Type B pancreatic cell (in vitro differentiated cells): ENCODE measurements at regions not wholly inside any gene's neighbourhood (a gene's known extent, or its start where the extent isn't known, plus 50 kb on each side); places are given as distances from the start of the nearest gene placed in this dataset.
A peak's percentile ranks its signal among the peaks of the same experiment; 100 is the strongest.

ENCODE experiments used
- DNase-seq: peaks from one replicate; pipeline ENCODE4 v3.0.0; 2021; ENCODE audit warnings: mixed read lengths; ENCODE audit not compliant: unreplicated experiment; ENCODE audit errors: extremely low spot score
- H3K27ac Mint-ChIP-seq: 2 replicates; pipeline ENCODE4 v1.8.0; 2021; ENCODE audit warnings: mild to moderate bottlenecking, mixed read lengths
- H3K27me3 Mint-ChIP-seq: 2 replicates; pipeline ENCODE4 v1.8.0; 2021; ENCODE audit warnings: mixed read lengths
- H3K36me3 Mint-ChIP-seq: 2 replicates; pipeline ENCODE4 v1.8.0; 2021; ENCODE audit warnings: mixed read lengths
- H3K4me1 Mint-ChIP-seq: one replicate; pipeline ENCODE4 v1.8.0; 2021; ENCODE audit warnings: mixed read lengths; ENCODE audit not compliant: unreplicated experiment
- H3K4me3 Mint-ChIP-seq: 2 replicates; pipeline ENCODE4 v1.8.0; 2021; ENCODE audit warnings: mild to moderate bottlenecking, mixed read lengths
- H3K9me3 Mint-ChIP-seq: 2 replicates; pipeline ENCODE4 v1.8.0; 2021; ENCODE audit warnings: mixed read lengths
- CTCF ChIP-seq: fragments of 200-600 bp; sonication (generic); conservative IDR thresholded peaks from 2 replicates; pipeline ENCODE4 v1.5.0; 2021; ENCODE audit warnings: antibody characterized with exemption, mild to moderate bottlenecking

- no peak for DNase-seq
- peak overlapping the region; percentile 40 for H3K4me3 Mint-ChIP-seq
These were observed 524.8 kb upstream of the ID4 start for GRCh38 chr6:19312241-19312978.

GRCh38 chr6:19317431-19317986 is 519.7 kb upstream of the ID4 start:
- Mint-ChIP-seq H3K9me3 (peaks cover 4% of the 10 kb centered on the region), H3K27ac (no peak overlapping the region), H3K4me1 (peaks cover 17% of the 10 kb centered on the region), H3K36me3 (no peaks in the 10 kb centered on the region), H3K27me3 (no peaks in the 10 kb centered on the region), H3K4me3 (no peak overlapping the region)
- no peak for TF ChIP-seq CTCF
- DNase-seq, result no peak

More at GRCh38 chr6:19312241-19312978, 524.8 kb upstream of the ID4 start:
- Mint-ChIP-seq H3K27ac (peak overlapping the region; percentile 14), H3K36me3 (no peaks in the 10 kb centered on the region), H3K4me1 (peaks cover 33% of the 10 kb centered on the region), H3K27me3 (no peaks in the 10 kb centered on the region), H3K9me3 (peaks cover 18% of the 10 kb centered on the region)
- TF ChIP-seq CTCF, result no peak

GRCh38 chr6:19319005-19319404 is 518.2 kb upstream of the ID4 start:
- DNase-seq, result no peak
- Mint-ChIP-seq H3K4me3 (no peak overlapping the region), H3K27ac (no peak overlapping the region), H3K4me1 (peaks cover 17% of the 10 kb centered on the region), H3K36me3 (no peaks in the 10 kb centered on the region), H3K9me3 (peaks cover 4% of the 10 kb centered on the region), H3K27me3 (no peaks in the 10 kb centered on the region)
- TF ChIP-seq CTCF, result no peak

- Mint-ChIP-seq H3K27me3 (no peaks in the 10 kb centered on the region), H3K4me3 (no peak overlapping the region)
- no peak for TF ChIP-seq CTCF
These were observed 517.0 kb upstream of the ID4 start for GRCh38 chr6:19320111-19320581.

GRCh38 chr6:19322691-19323485 is 514.3 kb upstream of the ID4 start:
- no peak overlapping the region for H3K27ac Mint-ChIP-seq

More at GRCh38 chr6:19320111-19320581, 517.0 kb upstream of the ID4 start:
- no peak for DNase-seq
- no peaks in the 10 kb centered on the region for H3K36me3 Mint-ChIP-seq
- peaks cover 20% of the 10 kb centered on the region for H3K4me1 Mint-ChIP-seq
- no peaks in the 10 kb centered on the region for H3K9me3 Mint-ChIP-seq
- H3K27ac Mint-ChIP-seq, result no peak overlapping the region

More at GRCh38 chr6:19322691-19323485, 514.3 kb upstream of the ID4 start:
- TF ChIP-seq CTCF, result peak; percentile 39
- Mint-ChIP-seq H3K9me3 (no peaks in the 10 kb centered on the region), H3K4me3 (no peak overlapping the region), H3K36me3 (no peaks in the 10 kb centered on the region), H3K4me1 (peaks cover 29% of the 10 kb centered on the region), H3K27me3 (peaks cover 3% of the 10 kb centered on the region)
- no peak for DNase-seq
